GM21360 (cell line): ENCODE measurements at regions not wholly inside any gene's neighbourhood (a gene's known extent, or its start where the extent isn't known, plus 50 kb on each side); places are given as distances from the start of the nearest gene placed in this dataset.

ENCODE experiments used
- ATAC-seq: cut with Tn5 transposase; IDR thresholded peaks from one replicate; pipeline ENCODE4 v1.9.1; 2021; ENCODE audit warnings: mild to moderate bottlenecking, moderate library complexity; ENCODE audit not compliant: unreplicated experiment

GRCh38 chr2:48134704-48135103, 179.8 kb upstream of the FOXN2 start:
- no peak for ATAC-seq

GRCh38 chr2:48135797-48136196, 178.7 kb upstream of the FOXN2 start:
- ATAC-seq, result no peak

- ATAC-seq, result no peak
Observed at GRCh38 chr2:48137829-48138228, 176.7 kb upstream of the FOXN2 start.

GRCh38 chr2:48138898-48139297, 175.6 kb upstream of the FOXN2 start:
- ATAC-seq, result no peak

GRCh38 chr2:48140586-48140985, 173.9 kb upstream of the FOXN2 start:
- ATAC-seq, result no peak

GRCh38 chr2:48144777-48145176, 169.7 kb upstream of the FOXN2 start:
- no peak for ATAC-seq

- no peak for ATAC-seq
Observed at GRCh38 chr2:48145845-48146452, 168.5 kb upstream of the FOXN2 start.

- ATAC-seq, result no peak
Observed at GRCh38 chr2:48146552-48146951, 167.9 kb upstream of the FOXN2 start.

GRCh38 chr2:48147719-48148118, 166.8 kb upstream of the FOXN2 start:
- no peak for ATAC-seq

- no peak for ATAC-seq
Observed at GRCh38 chr2:48148841-48149430, 165.5 kb upstream of the FOXN2 start.

GRCh38 chr2:48157150-48157549, 157.3 kb upstream of the FOXN2 start:
- no peak for ATAC-seq

- no peak for ATAC-seq
Observed at GRCh38 chr2:48161628-48162027, 152.9 kb upstream of the FOXN2 start.

- no peak for ATAC-seq
Observed at GRCh38 chr2:48162742-48163141, 151.7 kb upstream of the FOXN2 start.

GRCh38 chr2:48165070-48165753, 149.3 kb upstream of the FOXN2 start:
- ATAC-seq, result no peak

- ATAC-seq, result no peak
Observed at GRCh38 chr2:48169141-48169592, 145.3 kb upstream of the FOXN2 start.

- no peak for ATAC-seq
Observed at GRCh38 chr2:48170281-48170680, 144.2 kb upstream of the FOXN2 start.

GRCh38 chr2:48173141-48173540, 141.3 kb upstream of the FOXN2 start:
- ATAC-seq, result no peak

GRCh38 chr2:48174503-48174902, 140.0 kb upstream of the FOXN2 start:
- ATAC-seq, result no peak

- no peak for ATAC-seq
Observed at GRCh38 chr2:48175254-48175653, 139.2 kb upstream of the FOXN2 start.

- no peak for ATAC-seq
Observed at GRCh38 chr2:48175656-48176055, 138.8 kb upstream of the FOXN2 start.

- ATAC-seq, result no peak
Observed at GRCh38 chr2:48176876-48177275, 137.6 kb upstream of the FOXN2 start.

GRCh38 chr2:48178611-48179010, 135.9 kb upstream of the FOXN2 start:
- ATAC-seq, result no peak
